ENCODE measurements at regions not wholly inside any gene's neighbourhood (a gene's known extent, or its start where the extent isn't known, plus 50 kb on each side); places are given as distances from the start of the nearest gene placed in this dataset.

- TF ChIP-seq CTCF (IDR thresholded peaks at IDR 0.05) (no peak), POLR2A (IDR thresholded peaks at IDR 0.05) (no peak)
These were observed 153.0 kb upstream of the BMP4 start for GRCh38 chr14:54109521-54110120.
